H1 (cell line): ENCODE measurements at regions not wholly inside any gene's neighbourhood (a gene's known extent, or its start where the extent isn't known, plus 50 kb on each side); places are given as distances from the start of the nearest gene placed in this dataset.

Source experiments
- BCL11A ChIP-seq, 2 experiments: IDR thresholded peaks; one replicate each; pipeline ENCODE4 v1.6.1; 2011; ENCODE audit warnings: low read depth in 2 of 2, low read length in 2 of 2, mild to moderate bottlenecking in 2 of 2
- BRCA1 ChIP-seq: IDR thresholded peaks from 2 replicates; pipeline ENCODE4 v1.6.1; 2012; ENCODE audit warnings: low read depth, low read length, improper control_type of control experiment
- CBX8 ChIP-seq: fragments of 300-800, 300-1000 bp; sonication (generic); IDR thresholded peaks from 2 replicates; pipeline ENCODE4 v1.7.1; 2016; ENCODE audit warnings: low read depth, low read length, borderline replicate concordance
- CHD2 ChIP-seq: IDR thresholded peaks from 2 replicates; pipeline ENCODE4 v1.6.1; 2012; ENCODE audit warnings: low read length, improper control_type of control experiment
- CHD7 ChIP-seq: fragments of 300-600 bp; sonication (generic); IDR thresholded peaks from 2 replicates; pipeline ENCODE4 v1.7.1; 2012; ENCODE audit warnings: low read length, moderate library complexity, mild to moderate bottlenecking, inconsistent platforms; ENCODE audit not compliant: insufficient replicate concordance
- EGR1 ChIP-seq: IDR thresholded peaks from 2 replicates; pipeline ENCODE4 v1.6.1; 2011; ENCODE audit warnings: low read depth, low read length, borderline replicate concordance
- FOSL1 ChIP-seq: IDR thresholded peaks from 2 replicates; pipeline ENCODE4 v1.6.1; 2011; ENCODE audit warnings: mild to moderate bottlenecking, low read depth, low read length, moderate library complexity; ENCODE audit not compliant: insufficient read depth
- KDM5A ChIP-seq: fragments of 200-600 bp; IDR thresholded peaks from 2 replicates; pipeline ENCODE4 v1.7.1; 2012; ENCODE audit warnings: mild to moderate bottlenecking, low read length, inconsistent platforms, mixed read lengths
- MAFK ChIP-seq: IDR thresholded peaks from 2 replicates; pipeline ENCODE4 v1.6.1; 2012; ENCODE audit warnings: low read depth, mild to moderate bottlenecking, improper control_type of control experiment, low read length
- POU5F1 ChIP-seq: IDR thresholded peaks from 2 replicates; pipeline ENCODE4 v1.6.1; 2011; ENCODE audit warnings: low read depth, mild to moderate bottlenecking, low read length, moderate library complexity
- SIRT6 ChIP-seq: IDR thresholded peaks from one replicate; pipeline ENCODE4 v1.7.1; 2012; ENCODE audit warnings: low read length, inconsistent platforms
- SIX5 ChIP-seq: IDR thresholded peaks from 2 replicates; pipeline ENCODE4 v1.6.1; 2011; ENCODE audit warnings: mild to moderate bottlenecking, low read depth, low read length
- SP2 ChIP-seq: IDR thresholded peaks from 2 replicates; pipeline ENCODE4 v1.6.1; 2012; ENCODE audit warnings: mild to moderate bottlenecking, low read length, inconsistent platforms
- ZNF274 ChIP-seq: IDR thresholded peaks from 2 replicates; pipeline ENCODE4 v1.7.0; 2012; ENCODE audit warnings: low read length, borderline replicate concordance; ENCODE audit errors: extremely low read depth

DNA sequence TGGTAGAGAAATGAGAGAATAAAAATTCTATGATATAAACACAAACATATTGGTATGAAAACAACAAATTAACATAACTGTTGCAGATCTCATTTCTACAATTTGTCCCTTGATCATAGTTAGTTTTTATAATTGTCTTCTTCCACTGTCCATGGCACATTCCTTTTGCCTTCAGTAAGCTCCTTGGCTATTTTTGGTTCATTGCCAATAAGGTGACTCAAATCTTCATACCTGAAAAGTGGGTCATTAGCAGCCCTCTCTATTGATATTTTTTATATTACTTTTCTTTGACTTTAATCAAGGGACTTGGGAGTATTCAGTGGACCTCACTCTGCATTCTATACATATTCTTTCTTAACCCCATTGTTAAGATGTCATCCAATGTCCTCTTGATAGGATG lies 552.9 kb downstream of the TDRD15 start (continued):
- TF ChIP-seq CHD7 (no peak), BRCA1 (no peak), MAFK (no peak), CHD2 (no peak), CBX8 (no peak), FOSL1 (no peak), EGR1 (no peak), POU5F1 (no peak), BCL11A (IDR thresholded peaks at IDR 0.05; ENCODE audit: low read depth in 2 of 2, low read length in 2 of 2) (no peak), SIX5 (no peak), SP2 (no peak), KDM5A (no peak), SIRT6 (no peak), ZNF274 (no peak)
